SKM-1 (cell line): ENCODE measurements at regions not wholly inside any gene's neighbourhood (a gene's known extent, or its start where the extent isn't known, plus 50 kb on each side); places are given as distances from the start of the nearest gene placed in this dataset.

Source experiments
- DNase-seq: peaks from one replicate; lab custom pipeline; 2025; ENCODE audit not compliant: unreplicated experiment; lab: John Stamatoyannopoulos, UW

GRCh38 chr13:40206241-40207000, 460.0 kb downstream of the FOXO1 start:
- no peak for DNase-seq

DNA sequence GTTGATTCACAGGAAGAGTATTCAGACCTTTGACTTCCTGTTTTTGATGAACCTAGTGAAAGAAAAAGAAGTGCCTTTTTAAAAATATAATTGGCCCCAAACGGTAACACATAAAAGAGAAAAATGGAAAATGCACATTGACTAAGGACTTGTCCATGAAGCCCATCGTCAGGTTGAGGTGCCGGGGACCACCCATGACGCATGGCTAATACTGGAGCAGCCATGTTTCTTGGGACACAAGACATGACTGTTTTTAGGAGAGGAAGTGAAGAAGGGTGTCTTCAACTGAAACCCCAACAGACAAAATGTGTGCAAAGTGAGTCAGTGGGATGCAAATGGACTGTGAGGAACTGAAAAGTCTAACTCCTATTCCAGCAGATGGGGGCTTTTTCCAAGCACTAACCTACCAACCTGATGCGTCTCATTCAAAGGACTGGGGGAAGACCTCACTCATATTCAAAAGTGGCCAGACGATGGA, 459.4 kb downstream of the FOXO1 start:
- DNase-seq: no peak

GRCh38 chr13:40208517-40208916, 457.9 kb downstream of the FOXO1 start:
- no peak for DNase-seq

DNA sequence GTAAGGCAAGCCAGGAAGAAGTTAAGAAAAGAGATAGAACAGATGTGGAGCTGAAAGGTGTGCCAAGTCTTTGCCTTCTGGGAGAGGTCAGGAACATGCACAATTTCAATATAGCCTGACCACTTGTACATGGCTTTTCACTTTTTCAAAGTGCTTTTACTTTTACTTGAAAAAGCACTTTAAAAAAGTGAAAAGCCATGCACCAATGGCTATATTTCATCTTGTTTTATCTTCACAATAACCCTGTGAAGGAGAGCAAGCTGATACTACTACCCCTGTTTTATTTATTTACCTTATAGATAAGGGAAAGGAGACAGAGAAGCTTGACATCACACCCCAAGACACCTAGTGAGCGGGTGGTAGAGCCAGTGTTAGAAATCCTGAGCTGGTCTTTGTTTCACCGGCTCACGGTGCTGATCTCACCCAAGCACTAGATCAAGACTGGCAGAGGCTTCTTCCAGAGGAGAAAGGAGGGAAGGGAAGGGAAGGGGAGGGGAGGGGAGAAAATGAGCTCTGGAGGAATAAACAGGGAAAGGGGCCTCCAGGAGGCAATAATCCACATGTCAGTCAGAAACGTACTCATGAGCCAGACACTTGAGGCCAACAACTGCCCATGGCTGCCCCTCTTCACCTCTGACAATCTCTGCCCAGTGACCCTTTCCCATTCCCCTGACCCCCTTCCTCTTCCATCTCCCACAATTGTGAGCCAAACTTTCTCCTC, 455.4 kb downstream of the FOXO1 start:
- no peak for DNase-seq

GRCh38 chr13:40211586-40211968, 454.9 kb downstream of the FOXO1 start:
- no peak for DNase-seq

GRCh38 chr13:40213779-40214178, 452.7 kb downstream of the FOXO1 start:
- DNase-seq: peak; percentile 21

DNA sequence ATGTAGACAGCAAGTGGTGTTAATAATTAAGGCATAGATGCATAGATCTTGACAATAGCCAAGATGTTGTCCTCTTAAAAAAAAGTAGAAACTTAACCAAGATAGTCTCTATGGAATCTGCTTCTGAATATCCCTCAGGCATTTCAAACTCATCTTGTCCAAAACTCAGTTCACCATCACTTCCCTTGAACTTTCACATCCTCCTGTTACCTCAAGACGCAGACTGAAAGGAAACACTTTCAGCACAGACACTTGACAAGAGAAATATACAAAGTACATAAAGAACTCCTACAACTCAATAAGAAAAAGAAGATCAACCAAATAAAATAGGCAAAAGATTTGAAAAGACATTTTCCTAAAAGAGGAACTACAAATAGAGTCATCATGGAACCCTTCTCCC, 451.1 kb downstream of the FOXO1 start:
- DNase-seq: no peak

DNA sequence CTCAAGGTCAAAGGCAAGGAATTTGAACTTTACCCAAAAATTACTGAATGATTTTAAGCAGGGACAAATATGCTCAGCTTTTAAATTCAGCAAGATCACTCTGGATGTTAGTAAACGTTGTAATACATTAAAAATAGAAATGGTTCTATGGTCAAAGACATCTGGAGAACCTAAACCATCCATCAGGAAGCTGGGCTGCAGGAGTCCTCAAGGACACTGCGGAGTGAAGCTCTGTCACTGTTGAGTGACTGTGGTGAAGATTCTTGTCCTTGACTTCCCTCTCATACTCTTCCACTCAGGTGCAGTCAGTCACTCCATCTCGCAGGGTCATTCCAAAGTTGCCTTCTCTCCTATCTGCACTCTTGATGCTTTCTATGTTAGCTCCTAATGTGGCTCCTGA, 450.7 kb downstream of the FOXO1 start:
- DNase-seq: no peak

DNA sequence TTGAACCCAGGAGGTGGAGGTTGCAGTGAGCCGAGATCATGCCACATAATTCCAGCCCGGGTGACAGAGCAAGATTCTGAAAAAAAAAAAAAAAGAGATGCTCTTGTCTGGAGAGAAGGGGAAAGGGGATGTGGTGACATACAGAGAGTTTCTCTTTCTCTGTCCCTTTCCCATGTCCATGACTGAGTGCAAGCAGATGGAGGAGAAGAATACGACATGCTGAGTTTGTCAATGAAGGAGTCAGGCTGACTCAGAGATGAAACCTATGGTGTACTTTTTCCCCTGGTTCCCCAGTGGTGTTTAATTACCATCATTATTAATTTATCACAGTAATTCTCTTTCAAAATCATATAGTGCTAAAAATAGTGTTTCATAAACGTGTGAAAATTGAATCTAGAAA, 448.8 kb downstream of the FOXO1 start:
- no peak for DNase-seq

GRCh38 chr13:40220299-40220935, 446.0 kb downstream of the FOXO1 start:
- DNase-seq: no peak

- no peak for DNase-seq
Observed at GRCh38 chr13:40221131-40221459, 445.3 kb downstream of the FOXO1 start.

DNA sequence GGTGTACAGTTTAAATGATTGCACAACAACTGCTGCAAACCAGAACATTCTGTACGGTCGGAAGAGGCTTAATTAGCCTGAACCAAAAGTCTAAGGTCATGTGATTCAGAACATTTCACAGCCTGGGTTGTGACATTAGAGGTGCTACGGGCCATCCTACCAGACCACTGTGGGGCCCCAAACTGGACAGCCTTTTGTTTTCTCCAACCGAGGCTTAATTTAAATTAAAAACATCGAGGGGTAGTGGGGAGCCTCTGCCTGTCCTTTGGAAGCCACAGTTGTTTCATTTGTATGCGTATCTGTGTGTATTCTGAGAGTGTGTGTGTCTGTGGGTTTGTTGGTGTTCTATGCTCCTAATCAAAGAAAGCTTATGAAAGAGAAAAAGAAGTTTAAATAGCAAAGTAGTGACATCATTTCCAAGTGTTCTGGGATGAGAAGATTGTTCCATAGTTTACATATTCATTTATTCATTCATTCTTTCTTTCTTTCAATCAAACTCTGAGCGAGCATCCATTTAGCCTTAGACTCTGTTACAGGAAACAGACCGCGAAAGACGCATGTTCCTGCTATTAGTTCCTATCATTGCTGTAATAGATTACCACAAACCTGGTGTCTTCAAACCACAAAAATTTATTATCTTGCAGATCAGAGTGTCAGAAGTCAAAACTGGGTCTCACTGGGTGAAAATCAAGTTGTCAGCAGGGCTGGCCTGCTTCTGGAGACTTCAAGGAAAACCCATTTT, 444.8 kb downstream of the FOXO1 start:
- DNase-seq: no peak

GRCh38 chr13:40223585-40223984, 442.9 kb downstream of the FOXO1 start:
- no peak for DNase-seq

GRCh38 chr13:40228496-40228895, 437.9 kb downstream of the FOXO1 start:
- DNase-seq: no peak

DNA sequence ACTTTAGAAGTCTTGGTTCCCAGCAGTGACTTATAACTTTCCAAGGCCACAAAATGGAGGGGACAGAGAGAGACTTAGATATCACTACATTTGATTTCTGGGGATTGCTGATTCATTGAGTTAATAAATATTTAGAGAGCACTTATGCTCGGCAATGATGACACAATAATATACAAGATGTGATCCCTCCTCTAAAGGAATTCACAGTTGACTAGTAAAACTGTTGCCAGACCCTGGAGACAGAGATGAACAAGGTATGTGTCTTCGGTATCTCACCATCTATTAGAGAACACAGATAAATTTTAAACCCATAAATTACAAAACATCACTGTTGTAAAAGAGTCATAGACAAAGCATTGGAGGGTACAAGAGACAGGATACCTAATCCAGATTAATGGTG, 437.5 kb downstream of the FOXO1 start:
- DNase-seq: no peak

DNA sequence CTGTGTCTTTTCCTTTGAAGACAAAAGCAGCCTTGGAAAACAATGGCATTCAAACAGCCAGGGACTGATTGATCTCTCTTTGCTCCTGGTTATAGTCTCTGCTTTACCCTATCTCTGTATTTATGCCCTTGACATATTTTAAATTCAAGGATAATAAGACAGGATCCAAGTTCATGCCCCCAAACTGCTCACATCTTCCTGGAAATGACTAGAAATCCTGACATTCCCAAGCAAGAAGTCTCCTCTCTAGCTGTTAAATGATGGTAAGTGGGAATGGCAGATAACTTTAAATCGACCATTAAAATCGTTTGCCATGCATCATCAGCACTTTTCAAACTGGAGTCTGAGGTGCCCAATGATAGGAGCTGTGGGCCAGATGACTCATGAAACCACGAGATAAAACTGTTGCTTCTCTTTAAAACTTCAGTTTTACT, 435.6 kb downstream of the FOXO1 start:
- DNase-seq: no peak

- DNase-seq: no peak
Observed at GRCh38 chr13:40231311-40231710, 435.1 kb downstream of the FOXO1 start.

DNA sequence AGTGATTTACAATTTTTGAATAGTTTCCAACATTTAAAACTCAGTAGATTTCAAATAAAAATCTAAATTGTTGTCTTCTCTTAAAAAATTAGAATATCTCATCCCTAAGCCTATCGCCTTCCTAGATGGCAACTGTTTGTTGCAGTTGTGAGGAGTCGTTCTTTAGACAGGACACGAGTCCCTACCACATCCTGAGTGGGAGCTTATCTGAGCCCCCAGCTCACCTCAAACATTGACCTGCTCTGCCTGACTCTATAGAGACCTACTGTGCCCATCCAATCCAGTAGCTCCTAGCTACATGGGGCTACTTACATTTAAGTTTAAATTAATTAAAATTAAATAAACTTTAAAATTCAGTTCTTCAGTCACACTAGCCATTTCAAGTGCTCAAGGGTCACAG, 434.7 kb downstream of the FOXO1 start:
- no peak for DNase-seq

DNA sequence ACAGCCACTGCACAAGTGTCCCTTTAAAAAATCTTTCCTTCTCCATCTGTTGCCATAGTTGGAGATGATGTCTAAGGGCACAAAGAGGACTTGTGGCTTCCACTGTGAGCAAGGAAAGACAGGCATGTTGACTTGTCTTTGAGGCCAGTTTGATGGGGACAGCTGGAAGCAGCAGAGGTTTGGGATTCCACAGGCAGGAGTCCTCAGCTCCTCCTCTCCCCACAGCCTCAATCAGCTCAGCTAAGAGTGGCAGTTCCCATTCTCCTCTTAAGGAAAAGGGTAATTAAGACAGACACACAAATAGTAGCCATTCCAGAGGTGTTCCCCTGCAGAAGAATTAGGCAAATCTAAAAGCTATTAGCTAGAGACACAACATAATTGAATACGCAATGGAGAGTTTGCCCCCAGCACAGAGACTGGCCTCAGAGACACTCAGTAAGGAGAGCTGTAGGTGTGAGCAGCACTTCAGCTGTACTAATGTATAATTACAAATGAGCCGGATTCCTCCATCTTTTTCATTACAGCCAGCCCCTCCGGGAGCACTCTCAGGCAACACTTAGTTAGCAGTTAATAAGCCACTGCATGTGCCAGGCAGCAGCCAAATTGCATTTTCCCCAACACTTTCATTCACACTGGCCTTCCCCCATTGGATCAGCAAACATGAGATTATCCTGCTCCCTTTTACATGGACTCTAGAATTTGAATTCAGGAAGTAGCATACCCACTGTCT, 434.0 kb downstream of the FOXO1 start:
- no peak for DNase-seq

- DNase-seq: no peak
Observed at GRCh38 chr13:40233731-40234195, 432.7 kb downstream of the FOXO1 start.
